Mesothelial cell of epicardium (in vitro differentiated cells): ENCODE measurements at regions not wholly inside any gene's neighbourhood (a gene's known extent, or its start where the extent isn't known, plus 50 kb on each side); places are given as distances from the start of the nearest gene placed in this dataset.
A peak's percentile ranks its signal among the peaks of the same experiment; 100 is the strongest.

ENCODE experiments used
- DNase-seq, 2 experiments: peaks; one replicate each; pipeline ENCODE4 v3.0.0; 2021; ENCODE audit warnings: low spot score in 2 of 2; ENCODE audit not compliant: unreplicated experiment in 2 of 2
- H3K27ac Mint-ChIP-seq: 2 replicates; pipeline ENCODE4 v1.8.0; 2021; ENCODE audit warnings: mixed read lengths
- H3K27me3 Mint-ChIP-seq: 2 replicates; pipeline ENCODE4 v1.8.0; 2021; ENCODE audit warnings: low read depth, mixed read lengths
- H3K36me3 Mint-ChIP-seq: 2 replicates; pipeline ENCODE4 v1.8.0; 2021; ENCODE audit warnings: mixed read lengths
- H3K4me1 Mint-ChIP-seq: 2 replicates; pipeline ENCODE4 v1.8.0; 2021; ENCODE audit warnings: mixed read lengths
- H3K4me3 Mint-ChIP-seq: 2 replicates; pipeline ENCODE4 v1.8.0; 2021; ENCODE audit warnings: mild to moderate bottlenecking, moderate library complexity, mixed read lengths
- H3K9me3 Mint-ChIP-seq: 2 replicates; pipeline ENCODE4 v1.8.0; 2021; ENCODE audit warnings: mixed read lengths
- CTCF ChIP-seq: fragments of 200-600 bp; sonication (generic); IDR thresholded peaks from one replicate; pipeline ENCODE4 v1.5.0; 2021; ENCODE audit warnings: antibody characterized with exemption; ENCODE audit not compliant: unreplicated experiment

- Mint-ChIP-seq H3K4me1 (peaks cover 6% of the 10 kb centered on the region), H3K27me3 (no peaks in the 10 kb centered on the region), H3K36me3 (peaks cover 3% of the 10 kb centered on the region), H3K9me3 (peaks cover 7% of the 10 kb centered on the region), H3K4me3 (no peak overlapping the region), H3K27ac (no peak overlapping the region)
- TF ChIP-seq CTCF, result no peak
- DNase-seq, result no peak
Observed at GRCh38 chr12:87280893-87281292, 748.3 kb downstream of the C12orf50 start.

GRCh38 chr12:87280356-87280755 lies 748.8 kb downstream of the C12orf50 start:
- Mint-ChIP-seq H3K4me1 (peaks cover 11% of the 10 kb centered on the region), H3K4me3 (no peak overlapping the region), H3K27ac (no peak overlapping the region), H3K36me3 (peaks cover 3% of the 10 kb centered on the region), H3K9me3 (peaks cover 7% of the 10 kb centered on the region), H3K27me3 (no peaks in the 10 kb centered on the region)
- no peak for DNase-seq
- TF ChIP-seq CTCF, result no peak

- DNase-seq, result no peak
- no peaks in the 10 kb centered on the region for H3K9me3 Mint-ChIP-seq
- no peak overlapping the region for H3K27ac Mint-ChIP-seq
- H3K36me3 Mint-ChIP-seq, result no peaks in the 10 kb centered on the region
- no peaks in the 10 kb centered on the region for H3K27me3 Mint-ChIP-seq
- H3K4me1 Mint-ChIP-seq, result peaks cover 18% of the 10 kb centered on the region
- TF ChIP-seq CTCF, result peak; percentile 59
- no peak overlapping the region for H3K4me3 Mint-ChIP-seq
Observed at GRCh38 chr12:87274594-87275245, 754.5 kb downstream of the C12orf50 start.

GRCh38 chr12:87272851-87273250 lies 756.4 kb downstream of the C12orf50 start:
- DNase-seq, result no peak
- no peaks in the 10 kb centered on the region for H3K27me3 Mint-ChIP-seq
- H3K4me1 Mint-ChIP-seq, result peaks cover 18% of the 10 kb centered on the region
- no peak overlapping the region for H3K4me3 Mint-ChIP-seq
- H3K36me3 Mint-ChIP-seq, result no peaks in the 10 kb centered on the region
- TF ChIP-seq CTCF, result no peak
- H3K9me3 Mint-ChIP-seq, result no peaks in the 10 kb centered on the region
- H3K27ac Mint-ChIP-seq, result no peak overlapping the region

GRCh38 chr12:87270919-87271318 lies 758.3 kb downstream of the C12orf50 start:
- Mint-ChIP-seq H3K27me3 (no peaks in the 10 kb centered on the region), H3K4me3 (no peak overlapping the region), H3K9me3 (no peaks in the 10 kb centered on the region), H3K27ac (no peak overlapping the region), H3K4me1 (peaks cover 12% of the 10 kb centered on the region), H3K36me3 (no peaks in the 10 kb centered on the region)
- no peak for DNase-seq
- no peak for TF ChIP-seq CTCF

- Mint-ChIP-seq H3K4me1 (peaks cover 14% of the 10 kb centered on the region), H3K27me3 (no peaks in the 10 kb centered on the region), H3K9me3 (no peaks in the 10 kb centered on the region), H3K36me3 (no peaks in the 10 kb centered on the region), H3K4me3 (no peak overlapping the region), H3K27ac (no peak overlapping the region)
- DNase-seq, result no peak
- no peak for TF ChIP-seq CTCF
Observed at GRCh38 chr12:87266305-87266704, 762.9 kb downstream of the C12orf50 start.
